ENCODE measurements at regions not wholly inside any gene's neighbourhood (a gene's known extent, or its start where the extent isn't known, plus 50 kb on each side); places are given as distances from the start of the nearest gene placed in this dataset.

DNA sequence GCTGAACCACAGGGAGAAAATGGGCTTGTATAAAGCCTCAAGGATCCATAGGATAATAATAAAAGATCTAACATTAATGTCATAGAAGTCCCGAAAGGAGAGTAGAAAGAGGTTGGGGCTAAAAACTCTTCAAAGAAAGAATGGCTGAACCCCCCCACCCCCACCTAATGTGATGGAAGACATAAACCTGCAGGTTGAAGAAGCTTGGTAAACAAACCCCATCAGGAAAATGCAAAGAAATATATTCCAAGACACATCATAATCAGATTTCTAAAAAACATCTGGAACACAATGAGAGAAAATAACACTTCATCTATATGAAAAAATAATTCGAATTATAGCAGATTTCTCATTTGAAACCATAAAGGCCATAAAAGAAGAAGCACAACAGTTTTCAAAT lies 105.6 kb upstream of the BAIAP2L1 start:
- in situ Hi-C loops (cut with MboI; ENCODE audit: low pct_unique_long_range_greater_than_20kb in 2 of 9, low sequenced_read_pairs in 9 of 9, unreplicated experiment in 9 of 9) = no loop called here

DNA sequence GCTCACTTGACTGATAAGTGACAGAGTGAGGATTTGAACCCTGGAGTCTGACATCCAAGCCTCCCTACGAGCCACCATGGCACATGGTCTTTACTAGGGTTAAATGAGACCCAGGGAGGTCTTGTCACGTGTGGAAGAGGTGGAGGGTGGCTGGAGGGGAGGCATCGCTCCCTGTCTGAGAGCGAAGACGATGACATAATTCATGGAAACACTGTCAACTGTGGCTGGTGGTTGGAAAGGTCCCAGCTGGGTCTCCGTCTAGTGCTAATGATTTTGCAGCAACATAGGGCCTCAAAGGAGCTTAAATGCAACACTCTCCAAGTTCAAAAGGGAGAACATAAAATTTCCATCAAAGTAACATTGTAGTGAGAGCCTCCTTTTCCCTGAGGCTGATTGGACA lies 99.9 kb upstream of the BAIAP2L1 start:
- ATAC-seq (replicated peaks in 6 of 8) = peak in 5 of 8 experiments; percentile 43 to 85 (median 71)
- WGBS, 10 experiments = 0 to 60% (median 28%) methylated on average over 1 to 6 of the region's 6 CpGs
- Histone ChIP-seq H3K4me1 (replicated peaks in 1 of 2) (peaks cover 0 to 10% of the 10 kb centered on the region in 2 donors), H3K4me3 (no peak overlapping the region), H3K27ac (no peak overlapping the region)
- in situ Hi-C loops (cut with MboI; ENCODE audit: low pct_unique_long_range_greater_than_20kb in 2 of 9, low sequenced_read_pairs in 9 of 9, unreplicated experiment in 9 of 9) = no loop called here

More for the DNA sequence above, 105.6 kb upstream of the BAIAP2L1 start:
- ATAC-seq (replicated peaks in 6 of 8) = no peak
- Histone ChIP-seq H3K27ac (no peak overlapping the region), H3K4me3 (no peak overlapping the region), H3K4me1 (replicated peaks in 1 of 2) (peaks cover 0 to under 1% of the 10 kb centered on the region in 2 donors)
- 0 to 100% (median 63%) methylated on average over 1 to 2 of the region's 2 CpGs for WGBS, 10 experiments

GRCh38 chr7:98496618-98497017 lies 95.7 kb upstream of the BAIAP2L1 start:
- Histone ChIP-seq H3K4me3 (no peak overlapping the region), H3K27ac (no peak overlapping the region), H3K4me1 (replicated peaks in 1 of 2) (peaks cover 2 to 26% of the 10 kb centered on the region in 2 donors)
- WGBS, 10 experiments = 0 to 100% (median 71%) methylated on average over 1 to 2 of the region's 2 CpGs; no CpG with 5 or more reads in 2 of the 10 experiments
- in situ Hi-C loops (cut with MboI; ENCODE audit: low pct_unique_long_range_greater_than_20kb in 2 of 9, low sequenced_read_pairs in 9 of 9, unreplicated experiment in 9 of 9) = no loop called here
- no peak for ATAC-seq (replicated peaks in 6 of 8)

GRCh38 chr7:98495200-98495955 lies 94.5 kb upstream of the BAIAP2L1 start:
- no peak overlapping the region for H3K4me3 ChIP-seq
- peaks cover 2 to 22% of the 10 kb centered on the region in 2 donors for H3K4me1 ChIP-seq (replicated peaks in 1 of 2)
- in situ Hi-C loops (cut with MboI; ENCODE audit: low pct_unique_long_range_greater_than_20kb in 2 of 9, low sequenced_read_pairs in 9 of 9, unreplicated experiment in 9 of 9) = no loop called here
- peak in 5 of 8 experiments; percentile 47 to 80 (median 62) for ATAC-seq (replicated peaks in 6 of 8)
- 0 to 100% (median 58%) methylated on average over 2 to 11 of the region's 11 CpGs for WGBS, 10 experiments
- peak overlapping the region in 1 of 2 donors; percentile 56 for H3K27ac ChIP-seq

DNA sequence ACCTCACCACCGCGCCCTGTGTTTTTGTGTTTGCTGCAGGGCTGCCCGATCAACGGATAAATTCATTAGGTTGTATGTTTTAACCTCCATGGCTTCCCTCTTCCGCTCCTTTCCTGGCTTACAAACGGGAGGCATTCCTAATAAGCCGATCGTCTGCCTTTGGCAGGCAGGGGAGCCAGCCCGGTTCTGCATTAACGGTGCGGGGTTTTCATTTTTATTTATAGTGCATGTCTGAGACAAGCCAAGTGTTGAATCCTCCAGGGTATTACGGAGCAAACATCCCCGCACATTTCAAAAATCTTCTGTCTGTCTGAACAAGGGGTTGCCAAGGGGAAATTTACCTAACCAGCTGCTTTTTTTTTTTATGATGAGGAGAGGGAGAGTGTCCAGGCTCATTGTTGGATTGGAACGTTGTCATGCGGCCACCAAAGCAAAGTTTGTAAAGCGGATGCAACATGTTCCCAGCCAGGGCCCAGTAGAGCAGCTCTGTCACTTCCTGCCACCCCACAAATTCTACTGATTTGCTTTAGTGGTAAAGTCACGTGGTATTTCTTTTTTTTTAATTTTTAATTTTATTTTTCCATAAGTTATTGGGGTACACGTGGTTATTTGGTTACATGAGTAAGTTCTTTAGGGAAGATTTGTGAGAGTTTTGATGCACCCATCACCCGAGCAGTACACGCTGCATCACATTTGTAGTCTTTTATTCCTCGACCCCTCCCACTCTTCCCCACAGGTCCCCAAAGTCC lies 92.3 kb upstream of the BAIAP2L1 start:
- H3K4me3 ChIP-seq = no peak overlapping the region
- 25 to 100% (median 71%) methylated on average over 2 to 18 of the region's 21 CpGs for WGBS, 10 experiments
- in situ Hi-C loops (cut with MboI; ENCODE audit: low pct_unique_long_range_greater_than_20kb in 2 of 9, low sequenced_read_pairs in 9 of 9, unreplicated experiment in 9 of 9) = no loop called here
- H3K4me1 ChIP-seq (replicated peaks in 1 of 2) = peaks cover 2 to 24% of the 10 kb centered on the region in 2 donors
- peak in 3 of 8 experiments; percentile 51 to 60 (median 53) for ATAC-seq (replicated peaks in 6 of 8)
- H3K27ac ChIP-seq = peak overlapping the region; percentile 58

DNA sequence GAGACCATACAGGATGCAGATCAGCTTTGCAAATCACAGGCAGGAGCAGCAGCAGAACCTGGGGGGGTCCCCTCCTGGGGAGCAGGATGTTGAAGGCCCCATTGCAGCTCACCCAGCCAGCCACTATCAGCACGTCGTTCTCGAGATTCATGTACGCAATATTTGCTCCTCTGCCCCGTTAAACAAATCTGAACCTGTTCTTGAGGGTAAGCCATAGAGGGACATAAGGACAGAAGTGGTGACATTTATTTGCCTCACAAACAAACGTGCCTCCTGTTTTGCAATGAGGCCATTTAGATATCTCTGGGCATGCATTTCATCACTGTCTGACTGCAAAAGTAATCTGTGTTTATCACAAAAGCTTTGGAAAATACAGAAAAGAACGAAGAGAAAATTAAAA lies 87.3 kb upstream of the BAIAP2L1 start:
- in situ Hi-C loops (cut with MboI; ENCODE audit: low pct_unique_long_range_greater_than_20kb in 2 of 9, low sequenced_read_pairs in 9 of 9, unreplicated experiment in 9 of 9) = no loop called here
- peak in 3 of 8 experiments; percentile 9 to 46 (median 14) for ATAC-seq (replicated peaks in 6 of 8)
- no peak overlapping the region for H3K4me3 ChIP-seq
- H3K4me1 ChIP-seq (replicated peaks in 1 of 2) = peaks cover 6 to 23% of the 10 kb centered on the region in 2 donors
- H3K27ac ChIP-seq = no peak overlapping the region
- 14 to 93% (median 66%) methylated on average over 2 to 7 of the region's 7 CpGs for WGBS, 10 experiments

- peak in 4 of 8 experiments; percentile 25 to 93 (median 70) for ATAC-seq (replicated peaks in 6 of 8)
- in situ Hi-C loops (cut with MboI; ENCODE audit: low pct_unique_long_range_greater_than_20kb in 2 of 9, low sequenced_read_pairs in 9 of 9, unreplicated experiment in 9 of 9) = no loop called here
- H3K4me3 ChIP-seq = no peak overlapping the region
- 0 to 93% (median 68%) methylated on average over 1 to 6 of the region's 11 CpGs; no CpG with 5 or more reads in 2 of the 10 experiments for WGBS, 10 experiments
- H3K4me1 ChIP-seq (replicated peaks in 1 of 2) = peaks cover 4 to 12% of the 10 kb centered on the region in 2 donors
- peak overlapping the region; percentile 68 to 72 for H3K27ac ChIP-seq
Measured at GRCh38 chr7:98483964-98484545, 83.2 kb upstream of the BAIAP2L1 start.

DNA sequence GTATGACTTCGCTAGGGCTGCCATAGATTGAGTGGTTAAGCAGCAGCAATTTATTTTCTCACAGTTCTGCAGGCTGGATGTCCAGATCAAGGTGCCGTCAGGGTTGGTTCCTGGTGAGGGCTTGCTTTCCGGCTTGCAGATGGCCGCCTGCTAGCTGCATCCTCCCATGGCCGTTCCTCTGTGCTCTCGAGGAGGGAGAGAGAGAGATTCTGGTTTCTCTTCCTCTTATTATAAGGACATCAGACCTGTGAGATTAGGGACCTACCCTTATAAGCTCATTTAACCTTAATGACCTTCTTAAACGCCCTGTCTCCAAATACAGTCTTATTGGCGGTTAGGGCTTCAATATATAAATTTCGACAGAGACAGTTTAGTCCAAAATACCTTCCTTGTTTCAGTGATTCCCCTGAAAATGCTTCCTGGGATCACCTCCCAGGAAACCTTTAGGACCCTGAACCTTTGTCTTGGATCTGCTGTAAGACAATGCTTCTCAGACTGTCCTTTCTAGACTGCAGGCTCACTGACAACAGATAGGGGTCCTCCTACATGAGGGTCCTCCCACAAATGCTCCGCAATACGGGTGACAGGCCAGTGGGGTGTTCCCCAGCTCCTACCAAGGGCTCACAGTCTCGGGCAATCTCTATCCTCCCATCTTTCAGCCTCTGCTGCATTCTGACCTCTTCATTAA lies 82.5 kb upstream of the BAIAP2L1 start:
- Histone ChIP-seq H3K27ac (peak overlapping the region; percentile 68 to 72), H3K4me3 (no peak overlapping the region), H3K4me1 (replicated peaks in 1 of 2) (peaks cover 4 to 12% of the 10 kb centered on the region in 2 donors)
- in situ Hi-C loops (cut with MboI; ENCODE audit: low pct_unique_long_range_greater_than_20kb in 2 of 9, low sequenced_read_pairs in 9 of 9, unreplicated experiment in 9 of 9) = no loop called here
- WGBS, 10 experiments = 30 to 84% (median 73%) methylated on average over 1 to 9 of the region's 12 CpGs; no CpG with 5 or more reads in 3 of the 10 experiments
- ATAC-seq (replicated peaks in 6 of 8) = peak in 2 of 8 experiments; percentile 22 to 38

- ATAC-seq (replicated peaks in 6 of 8) = no peak
- WGBS, 10 experiments = 0 to 94% (median 55%) methylated on average over 1 to 5 of the region's 5 CpGs; no CpG with 5 or more reads in 4 of the 10 experiments
- Histone ChIP-seq H3K27ac (no peak overlapping the region), H3K4me1 (replicated peaks in 1 of 2) (peaks cover 13% of the 10 kb centered on the region in 2 donors), H3K4me3 (no peak overlapping the region)
- in situ Hi-C loops (cut with MboI; ENCODE audit: low pct_unique_long_range_greater_than_20kb in 2 of 9, low sequenced_read_pairs in 9 of 9, unreplicated experiment in 9 of 9) = no loop called here
Measured at GRCh38 chr7:98479318-98479717, 78.4 kb upstream of the BAIAP2L1 start.

DNA sequence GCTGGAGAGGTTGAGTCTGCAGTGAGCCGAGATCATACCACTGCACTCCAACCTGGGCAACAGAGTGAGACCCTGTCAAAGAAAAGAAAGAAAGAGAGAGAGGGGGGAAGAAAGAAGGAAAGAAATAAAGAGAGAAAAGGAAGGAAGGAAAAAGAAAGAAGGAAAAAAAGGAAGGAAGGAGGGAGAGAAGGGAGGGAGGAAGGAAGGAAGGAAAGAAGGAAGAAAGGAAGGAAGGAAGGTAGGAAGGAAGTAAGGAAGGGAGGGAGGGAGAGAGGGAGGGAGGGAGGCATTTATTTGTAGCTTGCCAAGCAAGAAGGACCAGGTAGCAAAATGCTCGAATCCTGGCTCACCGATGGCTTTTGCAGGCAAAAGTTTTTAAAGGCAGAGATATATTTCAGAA lies 74.5 kb upstream of the BAIAP2L1 start:
- H3K4me3 ChIP-seq = no peak overlapping the region
- no peak for ATAC-seq (replicated peaks in 6 of 8)
- H3K4me1 ChIP-seq (replicated peaks in 1 of 2) = peaks cover 12 to 13% of the 10 kb centered on the region in 2 donors
- WGBS, 10 experiments = 64 to 100% (median 81%) methylated on average over 2 to 3 of the region's 3 CpGs; no CpG with 5 or more reads in 4 of the 10 experiments
- in situ Hi-C loops (cut with MboI; ENCODE audit: low pct_unique_long_range_greater_than_20kb in 2 of 9, low sequenced_read_pairs in 9 of 9, unreplicated experiment in 9 of 9) = no loop called here
- no peak overlapping the region for H3K27ac ChIP-seq

- peak in 3 of 8 experiments; percentile 22 to 74 (median 56) for ATAC-seq (replicated peaks in 6 of 8)
- 53 to 96% (median 87%) methylated on average over 1 to 7 of the region's 7 CpGs; no CpG with 5 or more reads in 3 of the 10 experiments for WGBS, 10 experiments
- H3K4me1 ChIP-seq (replicated peaks in 1 of 2) = peaks cover 12 to 13% of the 10 kb centered on the region in 2 donors
- no peak overlapping the region for H3K27ac ChIP-seq
- in situ Hi-C loops (cut with MboI; ENCODE audit: low pct_unique_long_range_greater_than_20kb in 2 of 9, low sequenced_read_pairs in 9 of 9, unreplicated experiment in 9 of 9) = no loop called here
- no peak overlapping the region for H3K4me3 ChIP-seq
Measured at GRCh38 chr7:98474558-98474957, 73.7 kb upstream of the BAIAP2L1 start.

GRCh38 chr7:98472521-98472954 lies 71.6 kb upstream of the BAIAP2L1 start:
- Histone ChIP-seq H3K4me3 (no peak overlapping the region), H3K4me1 (replicated peaks in 1 of 2) (peaks cover 12 to 13% of the 10 kb centered on the region in 2 donors), H3K27ac (no peak overlapping the region)
- in situ Hi-C loops (cut with MboI; ENCODE audit: low pct_unique_long_range_greater_than_20kb in 2 of 9, low sequenced_read_pairs in 9 of 9, unreplicated experiment in 9 of 9) = no loop called here
- WGBS, 10 experiments = 0 to 100% (median 56%) methylated on average over 2 to 5 of the region's 11 CpGs; no CpG with 5 or more reads in 3 of the 10 experiments
- ATAC-seq (replicated peaks in 6 of 8) = no peak
